HK-2 (cell line): ENCODE measurements at regions not wholly inside any gene's neighbourhood (a gene's known extent, or its start where the extent isn't known, plus 50 kb on each side); places are given as distances from the start of the nearest gene placed in this dataset.
A peak's percentile ranks its signal among the peaks of the same experiment; 100 is the strongest.

ENCODE experiments used
- DNase-seq: peaks from one replicate; pipeline ENCODE4 v3.0.0-alpha.2; 2018; ENCODE audit not compliant: unreplicated experiment

- no peak for DNase-seq
Observed at GRCh38 chr4:174438711-174439110, 83.6 kb downstream of the HPGD start.

- no peak for DNase-seq
Observed at GRCh38 chr4:174437749-174438148, 84.5 kb downstream of the HPGD start.

GRCh38 chr4:174437324-174437723 is 85.0 kb downstream of the HPGD start:
- DNase-seq, result no peak

GRCh38 chr4:174436377-174436776 is 85.9 kb downstream of the HPGD start:
- no peak for DNase-seq

GRCh38 chr4:174435974-174436373 is 86.3 kb downstream of the HPGD start:
- no peak for DNase-seq

GRCh38 chr4:174434455-174434854 is 87.8 kb downstream of the HPGD start:
- no peak for DNase-seq

- no peak for DNase-seq
Observed at GRCh38 chr4:174430576-174430975, 91.7 kb downstream of the HPGD start.

- DNase-seq, result peak; percentile 40
Observed at GRCh38 chr4:174429701-174430410, 92.4 kb downstream of the HPGD start.

GRCh38 chr4:174427571-174428140 is 94.6 kb downstream of the HPGD start:
- no peak for DNase-seq

- no peak for DNase-seq
Observed at GRCh38 chr4:174425669-174426068, 96.6 kb downstream of the HPGD start.

- peak; percentile 46 for DNase-seq
Observed at GRCh38 chr4:174423257-174423944, 98.9 kb downstream of the HPGD start.

- no peak for DNase-seq
Observed at GRCh38 chr4:174422893-174423256, 99.4 kb downstream of the HPGD start.

- DNase-seq, result no peak
Observed at GRCh38 chr4:174420316-174420715, 102.0 kb downstream of the HPGD start.

GRCh38 chr4:174418640-174419212 is 103.6 kb downstream of the HPGD start:
- no peak for DNase-seq

- no peak for DNase-seq
Observed at GRCh38 chr4:174408841-174409552, 113.3 kb downstream of the HPGD start.

GRCh38 chr4:174406383-174406782 is 115.9 kb downstream of the HPGD start:
- DNase-seq, result no peak

- no peak for DNase-seq
Observed at GRCh38 chr4:174405923-174406322, 116.4 kb downstream of the HPGD start.

GRCh38 chr4:174404677-174405076 is 117.6 kb downstream of the HPGD start:
- no peak for DNase-seq

- no peak for DNase-seq
Observed at GRCh38 chr4:174403177-174403543, 119.1 kb downstream of the HPGD start.

GRCh38 chr4:174402470-174403176 is 118.9 kb downstream of the CEP44 start:
- no peak for DNase-seq

GRCh38 chr4:174401471-174402130 is 117.9 kb downstream of the CEP44 start:
- peak; percentile 45 for DNase-seq
